K562 (cell line): ENCODE measurements at regions not wholly inside any gene's neighbourhood (a gene's known extent, or its start where the extent isn't known, plus 50 kb on each side); places are given as distances from the start of the nearest gene placed in this dataset.

Source experiments
- LEF1 ChIP-seq: fragments of 450-650 bp; IDR thresholded peaks from 2 replicates; pipeline ENCODE4 v1.6.1; 2016; ENCODE audit warnings: mild to moderate bottlenecking
- MCM3 ChIP-seq: fragments of 450-650 bp; IDR thresholded peaks from 2 replicates; pipeline ENCODE4 v1.6.1; 2016
- NFIX ChIP-seq: fragments of 250-450 bp; sonication (Bioruptor Pico); IDR thresholded peaks from 2 replicates; pipeline ENCODE4 v1.4.0; 2020; ENCODE audit warnings: low read depth, mild to moderate bottlenecking, moderate library complexity
- PTTG1 ChIP-seq: fragments of 450-650 bp; IDR thresholded peaks from 2 replicates; pipeline ENCODE4 v1.6.1; 2016; ENCODE audit warnings: low read depth, mild to moderate bottlenecking, missing genetic modification characterization, missing compliant biosample characterization
- SMARCA5 ChIP-seq: fragments of 450-650 bp; IDR thresholded peaks from 2 replicates; pipeline ENCODE4 v1.6.1; 2016
- ZNF668 ChIP-seq: fragments of 250-450 bp; sonication (Bioruptor Pico); IDR thresholded peaks from 2 replicates; pipeline ENCODE4 v1.8.0; 2022; ENCODE audit warnings: mild to moderate bottlenecking, inconsistent platforms
- TF ChIP-seq, protein P1 (sequence below): fragments of 250-450 bp; sonication (Bioruptor Pico); IDR thresholded peaks from 2 replicates; pipeline ENCODE4 v1.4.0; 2020; ENCODE audit warnings: mild to moderate bottlenecking, moderate library complexity
- TF ChIP-seq, protein P2 (sequence below): fragments of 250-450 bp; sonication (Bioruptor Pico); IDR thresholded peaks from 2 replicates; pipeline ENCODE4 v1.5.0; 2020; ENCODE audit warnings: mild to moderate bottlenecking
- TF ChIP-seq, protein P3 (sequence below): fragments of 450-650 bp; IDR thresholded peaks from 2 replicates; pipeline ENCODE4 v1.6.1; 2018; ENCODE audit warnings: mild to moderate bottlenecking, low read depth; ENCODE audit not compliant: partially characterized antibody

DNA sequence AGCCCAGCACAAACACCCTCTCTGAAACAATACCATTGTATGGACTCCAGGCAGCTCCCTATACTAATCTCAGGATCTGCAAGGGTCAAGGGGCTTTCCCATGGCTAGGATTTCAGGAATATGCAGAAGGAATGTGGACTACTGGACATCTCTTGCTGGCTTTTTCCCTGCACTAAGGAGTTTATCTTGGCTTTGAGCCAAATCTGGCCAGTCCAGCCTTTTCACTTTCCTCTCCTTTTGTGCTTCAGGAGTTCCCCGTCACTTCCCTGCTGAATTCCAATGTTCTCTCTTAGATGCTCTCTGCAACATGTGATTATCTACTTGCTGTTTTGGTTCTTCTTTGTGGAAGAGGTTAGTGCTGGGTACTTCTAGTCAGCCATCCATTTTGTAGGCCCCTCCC lies 568.2 kb downstream of the HDGFL1 start (continued):
- TF ChIP-seq, protein P1, sequence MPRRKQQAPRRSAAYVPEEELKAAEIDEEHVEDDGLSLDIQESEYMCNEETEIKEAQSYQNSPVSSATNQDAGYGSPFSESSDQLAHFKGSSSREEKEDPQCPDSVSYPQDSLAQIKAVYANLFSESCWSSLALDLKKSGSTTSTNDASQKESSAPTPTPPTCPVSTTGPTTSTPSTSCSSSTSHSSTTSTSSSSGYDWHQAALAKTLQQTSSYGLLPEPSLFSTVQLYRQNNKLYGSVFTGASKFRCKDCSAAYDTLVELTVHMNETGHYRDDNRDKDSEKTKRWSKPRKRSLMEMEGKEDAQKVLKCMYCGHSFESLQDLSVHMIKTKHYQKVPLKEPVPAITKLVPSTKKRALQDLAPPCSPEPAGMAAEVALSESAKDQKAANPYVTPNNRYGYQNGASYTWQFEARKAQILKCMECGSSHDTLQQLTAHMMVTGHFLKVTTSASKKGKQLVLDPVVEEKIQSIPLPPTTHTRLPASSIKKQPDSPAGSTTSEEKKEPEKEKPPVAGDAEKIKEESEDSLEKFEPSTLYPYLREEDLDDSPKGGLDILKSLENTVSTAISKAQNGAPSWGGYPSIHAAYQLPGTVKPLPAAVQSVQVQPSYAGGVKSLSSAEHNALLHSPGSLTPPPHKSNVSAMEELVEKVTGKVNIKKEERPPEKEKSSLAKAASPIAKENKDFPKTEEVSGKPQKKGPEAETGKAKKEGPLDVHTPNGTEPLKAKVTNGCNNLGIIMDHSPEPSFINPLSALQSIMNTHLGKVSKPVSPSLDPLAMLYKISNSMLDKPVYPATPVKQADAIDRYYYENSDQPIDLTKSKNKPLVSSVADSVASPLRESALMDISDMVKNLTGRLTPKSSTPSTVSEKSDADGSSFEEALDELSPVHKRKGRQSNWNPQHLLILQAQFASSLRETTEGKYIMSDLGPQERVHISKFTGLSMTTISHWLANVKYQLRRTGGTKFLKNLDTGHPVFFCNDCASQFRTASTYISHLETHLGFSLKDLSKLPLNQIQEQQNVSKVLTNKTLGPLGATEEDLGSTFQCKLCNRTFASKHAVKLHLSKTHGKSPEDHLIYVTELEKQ, result no peak
- TF ChIP-seq ZNF668 (CRISPR knock-in tag) (no peak), LEF1 (no peak), NFIX (CRISPR knock-in tag) (peak; percentile 43; the same call in 1 of the 2 replicates), PTTG1 (no peak), MCM3 (no peak), SMARCA5 (no peak)
- TF ChIP-seq, protein P2, sequence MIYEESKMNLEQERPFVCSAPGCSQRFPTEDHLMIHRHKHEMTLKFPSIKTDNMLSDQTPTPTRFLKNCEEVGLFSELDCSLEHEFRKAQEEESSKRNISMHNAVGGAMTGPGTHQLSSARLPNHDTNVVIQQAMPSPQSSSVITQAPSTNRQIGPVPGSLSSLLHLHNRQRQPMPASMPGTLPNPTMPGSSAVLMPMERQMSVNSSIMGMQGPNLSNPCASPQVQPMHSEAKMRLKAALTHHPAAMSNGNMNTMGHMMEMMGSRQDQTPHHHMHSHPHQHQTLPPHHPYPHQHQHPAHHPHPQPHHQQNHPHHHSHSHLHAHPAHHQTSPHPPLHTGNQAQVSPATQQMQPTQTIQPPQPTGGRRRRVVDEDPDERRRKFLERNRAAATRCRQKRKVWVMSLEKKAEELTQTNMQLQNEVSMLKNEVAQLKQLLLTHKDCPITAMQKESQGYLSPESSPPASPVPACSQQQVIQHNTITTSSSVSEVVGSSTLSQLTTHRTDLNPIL (CRISPR knock-in tag), result no peak
- TF ChIP-seq, protein P3, sequence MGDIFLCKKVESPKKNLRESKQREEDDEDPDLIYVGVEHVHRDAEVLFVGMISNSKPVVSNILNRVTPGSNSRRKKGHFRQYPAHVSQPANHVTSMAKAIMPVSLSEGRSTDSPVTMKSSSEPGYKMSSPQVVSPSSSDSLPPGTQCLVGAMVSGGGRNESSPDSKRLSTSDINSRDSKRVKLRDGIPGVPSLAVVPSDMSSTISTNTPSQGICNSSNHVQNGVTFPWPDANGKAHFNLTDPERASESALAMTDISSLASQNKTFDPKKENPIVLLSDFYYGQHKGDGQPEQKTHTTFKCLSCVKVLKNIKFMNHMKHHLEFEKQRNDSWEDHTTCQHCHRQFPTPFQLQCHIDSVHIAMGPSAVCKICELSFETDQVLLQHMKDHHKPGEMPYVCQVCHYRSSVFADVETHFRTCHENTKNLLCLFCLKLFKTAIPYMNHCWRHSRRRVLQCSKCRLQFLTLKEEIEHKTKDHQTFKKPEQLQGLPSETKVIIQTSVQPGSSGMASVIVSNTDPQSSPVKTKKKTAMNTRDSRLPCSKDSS, result no peak
